ENCODE measurements at regions not wholly inside any gene's neighbourhood (a gene's known extent, or its start where the extent isn't known, plus 50 kb on each side); places are given as distances from the start of the nearest gene placed in this dataset.
"Not testable (repeated sequence)": the region's sequence is repeated elsewhere in the genome, so short reads cannot be mapped to it uniquely, and the experiment has no call there.

GRCh38 chr14:23763394-23763793, 127.2 kb downstream of the DHRS2 start:
- no peak for DNase-seq

GRCh38 chr14:23766737-23767401, 130.7 kb downstream of the DHRS2 start:
- DNase-seq, result no peak

- not testable (repeated sequence) for DNase-seq
Measured at GRCh38 chr14:23769221-23769728, 133.1 kb downstream of the DHRS2 start.

- DNase-seq, result no peak
Measured at GRCh38 chr14:23773981-23774380, 137.8 kb downstream of the DHRS2 start.

GRCh38 chr14:23776296-23776695, 140.1 kb downstream of the DHRS2 start:
- DNase-seq, result peak; percentile 26

GRCh38 chr14:23785208-23785607, 149.0 kb downstream of the DHRS2 start:
- DNase-seq, result no peak

GRCh38 chr14:23787436-23787835, 151.3 kb downstream of the DHRS2 start:
- no peak for DNase-seq

- DNase-seq, result no peak
Measured at GRCh38 chr14:23789696-23790095, 153.5 kb downstream of the DHRS2 start.

GRCh38 chr14:23793532-23793931, 157.4 kb downstream of the DHRS2 start:
- no peak for DNase-seq

- DNase-seq, result no peak
Measured at GRCh38 chr14:23800811-23801210, 152.8 kb upstream of the DHRS4 start.

- no peak for DNase-seq
Measured at GRCh38 chr14:23801766-23802165, 151.8 kb upstream of the DHRS4 start.

GRCh38 chr14:23804817-23805216, 148.8 kb upstream of the DHRS4 start:
- DNase-seq, result peak; percentile 24

- no peak for DNase-seq
Measured at GRCh38 chr14:23805761-23806160, 147.8 kb upstream of the DHRS4 start.

- DNase-seq, result no peak
Measured at GRCh38 chr14:23814527-23815256, 138.9 kb upstream of the DHRS4 start.

- DNase-seq, result no peak
Measured at GRCh38 chr14:23816371-23816770, 137.2 kb upstream of the DHRS4 start.

- DNase-seq, result no peak
Measured at GRCh38 chr14:23817164-23817767, 136.3 kb upstream of the DHRS4 start.

GRCh38 chr14:23827100-23827892, 126.3 kb upstream of the DHRS4 start:
- DNase-seq, result no peak

GRCh38 chr14:23828001-23828400, 125.6 kb upstream of the DHRS4 start:
- no peak for DNase-seq

- DNase-seq, result no peak
Measured at GRCh38 chr14:23828616-23829015, 125.0 kb upstream of the DHRS4 start.

GRCh38 chr14:23829736-23830471, 123.7 kb upstream of the DHRS4 start:
- peak; percentile 66 for DNase-seq

GRCh38 chr14:23831596-23831995, 122.0 kb upstream of the DHRS4 start:
- no peak for DNase-seq

GRCh38 chr14:23861666-23862065, 91.9 kb upstream of the DHRS4 start:
- no peak for DNase-seq
